ENCODE measurements at regions not wholly inside any gene's neighbourhood (a gene's known extent, or its start where the extent isn't known, plus 50 kb on each side); places are given as distances from the start of the nearest gene placed in this dataset.

DNA sequence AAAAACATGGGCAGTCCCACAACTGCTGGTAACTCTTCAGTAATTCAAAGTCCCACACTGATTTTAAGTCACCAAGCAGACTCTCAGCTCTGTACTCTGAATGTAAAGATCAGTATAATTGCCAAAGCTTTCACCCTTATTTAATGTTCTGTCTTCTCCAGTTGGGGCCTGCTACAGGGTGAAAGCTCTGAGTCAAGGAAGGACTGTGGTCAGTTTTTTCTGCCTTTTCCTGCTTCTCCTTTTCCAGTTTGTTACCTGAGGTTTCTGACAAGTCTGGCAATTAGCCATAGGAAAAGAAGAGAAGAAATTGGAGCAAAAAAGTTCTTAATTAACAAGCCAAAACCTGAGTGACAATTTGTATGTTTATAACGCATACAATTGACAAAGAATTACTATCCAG lies 279.3 kb downstream of the RBM26 start:
- no peaks in the 10 kb centered on the region for H3K4me1 ChIP-seq (replicated peaks in 1 of 4; ENCODE audit: control insufficient read depth in 3 of 4, insufficient read depth in 4 of 4, low read length in 3 of 4)
- no peak overlapping the region for H2BK20ac ChIP-seq (ENCODE audit: low read length)
- H3K23ac ChIP-seq (ENCODE audit: insufficient read length), result no peak overlapping the region
- no peak overlapping the region for H3K27ac ChIP-seq (ENCODE audit: low read depth, low read length)
- no peaks in the 10 kb centered on the region for H3K36me3 ChIP-seq (ENCODE audit: control insufficient read depth in 2 of 4, insufficient read depth in 4 of 4, low read length in 3 of 4)
- H3K4me3 ChIP-seq (ENCODE audit: extremely low read depth in 1 of 4, insufficient read depth in 2 of 4, low read depth in 3 of 4, low read length in 4 of 4), result no peak overlapping the region
- no peak overlapping the region for H2BK15ac ChIP-seq (ENCODE audit: low read length)
- DNase-seq (ENCODE audit: low read depth in 1 of 2, low spot score in 2 of 2) (no peak), FAIRE-seq (no peak)
- H2BK120ac ChIP-seq (replicated peaks; ENCODE audit: low read depth, low read length), result no peak overlapping the region
- no peaks in the 10 kb centered on the region for H3K79me2 ChIP-seq (ENCODE audit: control insufficient read depth in 1 of 2, insufficient read depth in 2 of 2, low read length in 2 of 2)
- H3K9ac ChIP-seq (replicated peaks in 1 of 4; ENCODE audit: extremely low read depth in 1 of 4, low read depth in 3 of 4, low read length in 3 of 4), result no peak overlapping the region
- H4K91ac ChIP-seq (replicated peaks; ENCODE audit: insufficient read length, low read length), result no peak overlapping the region
- no peak overlapping the region for H3K56ac ChIP-seq (replicated peaks; ENCODE audit: insufficient read length, low read depth, low read length)
- no peak overlapping the region for H3K4me2 ChIP-seq (ENCODE audit: insufficient read depth in 1 of 2, low read depth in 2 of 2, low read length in 2 of 2)
- no peaks in the 10 kb centered on the region for H4K20me1 ChIP-seq (replicated peaks in 1 of 2; ENCODE audit: control insufficient read depth in 1 of 2, insufficient read depth in 2 of 2, low read length in 2 of 2)
- no peak overlapping the region for H4K8ac ChIP-seq (ENCODE audit: extremely low read depth, insufficient read depth, low read length)
- no peaks in the 10 kb centered on the region for H3K27me3 ChIP-seq (replicated peaks in 1 of 4; ENCODE audit: control insufficient read depth in 3 of 4, extremely low read depth in 1 of 4, insufficient read depth in 3 of 4, low read length in 3 of 4)
- H2BK5ac ChIP-seq (ENCODE audit: low read depth, low read length), result no peak overlapping the region
- no peak overlapping the region for H3K4ac ChIP-seq (replicated peaks; ENCODE audit: insufficient read length, low read depth, low read length)
- WGBS, 2 experiments (ENCODE audit: extremely low coverage in 1 of 2, insufficient coverage in 1 of 2, insufficient read length in 1 of 2, insufficient replicate concordance in 2 of 2, low coverage in 1 of 2, low lambda C conversion rate in 2 of 2, missing lambda C conversion rate in 1 of 2), result 81% methylated on average over 1 of the region's 1 CpG; no CpG with 5 or more reads in 1 of the 2 experiments
- ChIA-PET CTCF (ENCODE audit: partially characterized antibody) (no interaction called here), POLR2A (ENCODE audit: partially characterized antibody) (no interaction called here)
- no peak overlapping the region for H3K18ac ChIP-seq (ENCODE audit: extremely low read depth, low read length)
- no peak overlapping the region for H2AK5ac ChIP-seq (ENCODE audit: low read depth, low read length)
- H2BK12ac ChIP-seq (ENCODE audit: low read depth, low read length), result no peak overlapping the region
- H3K23me2 ChIP-seq (ENCODE audit: low read depth, low read length), result no peaks in the 10 kb centered on the region
- H4K5ac ChIP-seq (ENCODE audit: insufficient read length, low read depth, low read length), result no peak overlapping the region
- H3K14ac ChIP-seq (ENCODE audit: insufficient read length), result no peak overlapping the region
- no peaks in the 10 kb centered on the region for H3K79me1 ChIP-seq (ENCODE audit: low read depth, low read length)
- 0 out of 4 replicates have a peak, but pooled peaks cover 0 to 3% of the 10 kb centered on the region in 2 experiments for H3K9me3 ChIP-seq (ENCODE audit: insufficient read depth in 2 of 2, low read depth in 1 of 2, low read length in 1 of 2)
- H2AFZ ChIP-seq (ENCODE audit: low read length), result no peak overlapping the region
- TF ChIP-seq NRF1 (IDR thresholded peaks at IDR 0.05; ENCODE audit: low read depth, low read length) (no peak), TCF12 (IDR thresholded peaks at IDR 0.05; ENCODE audit: low read depth, low read length) (no peak)
- TF ChIP-seq, protein P1, sequence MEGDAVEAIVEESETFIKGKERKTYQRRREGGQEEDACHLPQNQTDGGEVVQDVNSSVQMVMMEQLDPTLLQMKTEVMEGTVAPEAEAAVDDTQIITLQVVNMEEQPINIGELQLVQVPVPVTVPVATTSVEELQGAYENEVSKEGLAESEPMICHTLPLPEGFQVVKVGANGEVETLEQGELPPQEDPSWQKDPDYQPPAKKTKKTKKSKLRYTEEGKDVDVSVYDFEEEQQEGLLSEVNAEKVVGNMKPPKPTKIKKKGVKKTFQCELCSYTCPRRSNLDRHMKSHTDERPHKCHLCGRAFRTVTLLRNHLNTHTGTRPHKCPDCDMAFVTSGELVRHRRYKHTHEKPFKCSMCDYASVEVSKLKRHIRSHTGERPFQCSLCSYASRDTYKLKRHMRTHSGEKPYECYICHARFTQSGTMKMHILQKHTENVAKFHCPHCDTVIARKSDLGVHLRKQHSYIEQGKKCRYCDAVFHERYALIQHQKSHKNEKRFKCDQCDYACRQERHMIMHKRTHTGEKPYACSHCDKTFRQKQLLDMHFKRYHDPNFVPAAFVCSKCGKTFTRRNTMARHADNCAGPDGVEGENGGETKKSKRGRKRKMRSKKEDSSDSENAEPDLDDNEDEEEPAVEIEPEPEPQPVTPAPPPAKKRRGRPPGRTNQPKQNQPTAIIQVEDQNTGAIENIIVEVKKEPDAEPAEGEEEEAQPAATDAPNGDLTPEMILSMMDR (IDR thresholded peaks at IDR 0.05; ENCODE audit: control extremely low read depth in 1 of 3, insufficient read depth in 1 of 3, low read depth in 1 of 3, low read length in 3 of 3), result no peak

Measured in H1 (cell line).